GM19372 (cell line): ENCODE measurements at regions not wholly inside any gene's neighbourhood (a gene's known extent, or its start where the extent isn't known, plus 50 kb on each side); places are given as distances from the start of the nearest gene placed in this dataset.

Experiments
- ATAC-seq: cut with Tn5 transposase; IDR thresholded peaks from one replicate; pipeline ENCODE4 v1.9.1; 2021; ENCODE audit warnings: mild to moderate bottlenecking, low read depth, moderate library complexity; ENCODE audit not compliant: unreplicated experiment

DNA sequence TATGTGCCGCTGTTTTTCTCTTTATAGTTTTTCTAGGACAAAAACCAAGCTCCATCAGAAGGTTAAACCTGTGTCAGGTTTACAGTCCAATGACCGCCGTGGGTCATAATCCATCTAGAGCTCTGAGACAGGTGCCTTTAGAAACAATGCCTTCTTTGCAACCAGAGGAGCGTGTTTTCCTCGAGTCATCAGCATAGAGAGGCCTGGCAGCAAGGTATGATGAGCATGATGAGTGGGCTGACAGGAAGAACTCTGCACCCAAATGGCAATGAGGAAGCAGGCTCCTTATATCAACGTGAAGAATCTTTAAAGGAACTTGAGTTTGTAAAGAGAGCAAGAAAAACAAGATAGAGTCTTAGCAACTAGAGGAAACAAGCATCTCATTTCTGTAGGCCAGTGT lies 60.5 kb upstream of the NUDT4 start:
- ATAC-seq, result no peak

DNA sequence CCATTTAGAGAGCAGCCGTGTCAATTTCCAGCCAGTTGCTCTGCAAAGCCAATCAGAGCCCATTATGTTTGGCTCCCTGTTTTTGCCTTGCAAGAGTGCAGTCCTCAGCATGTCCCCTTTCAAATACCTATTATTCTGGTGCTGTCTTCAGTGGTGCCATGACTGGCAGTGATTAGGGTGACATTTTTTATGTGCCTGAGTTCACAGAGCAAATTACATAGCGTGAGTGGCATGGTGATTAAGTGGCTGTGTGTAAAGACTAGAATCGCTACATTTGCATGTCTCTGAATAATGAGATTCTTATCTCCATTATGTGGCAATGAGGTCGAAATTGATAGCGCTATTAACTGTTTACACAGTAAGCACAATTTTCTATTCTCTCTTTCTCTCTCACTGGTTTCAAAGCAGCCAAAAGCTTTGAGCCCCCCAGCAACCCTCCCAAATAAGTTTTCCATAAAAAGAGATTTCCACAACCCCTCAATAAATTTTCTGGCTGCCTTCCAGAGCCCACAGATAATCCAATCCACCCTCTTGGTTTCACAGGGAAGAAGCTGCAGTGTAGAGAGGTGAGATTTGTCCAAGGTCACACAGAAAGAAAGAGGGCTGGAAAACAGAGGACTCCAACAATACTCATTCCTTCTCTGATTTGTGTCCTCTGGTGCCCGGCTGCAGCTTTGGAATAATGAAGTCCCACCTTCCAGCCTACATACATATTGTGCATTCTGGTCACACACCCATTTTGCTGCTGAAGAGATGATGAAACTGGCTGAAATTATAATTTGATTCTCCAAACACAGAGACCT lies 58.8 kb upstream of the NUDT4 start:
- ATAC-seq, result no peak

DNA sequence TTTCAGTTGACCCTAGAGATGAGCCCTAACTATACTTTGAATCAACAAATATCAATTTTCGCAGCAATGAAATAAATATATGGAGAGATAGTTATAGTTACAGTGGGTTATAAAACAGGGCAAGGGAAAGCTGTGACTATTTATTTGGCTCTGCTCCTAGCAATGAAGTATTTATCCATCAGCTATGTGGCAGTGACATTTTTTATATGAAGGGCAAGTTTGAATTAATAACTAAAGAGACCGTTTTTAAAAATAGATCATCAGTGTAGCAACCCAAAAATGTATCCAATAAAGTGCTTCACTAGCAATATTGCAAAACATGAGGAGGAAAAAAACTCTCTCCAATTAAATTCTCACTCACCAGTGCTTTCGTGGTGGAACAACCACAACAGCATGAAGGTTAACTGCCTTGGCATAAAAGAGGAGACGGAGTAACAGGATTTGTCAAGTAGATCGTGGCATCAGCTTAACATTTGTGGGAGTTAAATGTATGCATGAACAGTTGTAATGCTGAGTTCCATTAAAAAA lies 58.1 kb upstream of the NUDT4 start:
- ATAC-seq, result no peak

DNA sequence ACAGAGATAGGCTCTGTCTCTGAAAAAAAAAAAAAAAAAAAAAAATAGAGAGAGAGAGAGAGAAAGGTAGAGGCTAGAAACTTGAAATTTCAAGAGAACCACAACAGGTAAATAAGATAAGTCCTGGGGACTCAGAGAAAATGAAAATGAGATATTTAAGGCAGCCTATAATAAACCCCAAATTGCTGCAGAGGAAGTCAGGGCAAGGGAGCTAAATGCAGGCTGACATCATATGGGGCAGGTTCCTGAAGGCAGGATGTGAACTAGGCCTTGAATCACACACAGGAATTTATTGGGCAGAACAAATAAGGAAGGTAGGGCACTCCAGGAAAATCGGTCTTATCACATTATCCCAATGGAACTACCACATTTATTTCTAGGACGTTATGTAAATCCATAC lies 54.9 kb upstream of the NUDT4 start:
- ATAC-seq, result no peak

DNA sequence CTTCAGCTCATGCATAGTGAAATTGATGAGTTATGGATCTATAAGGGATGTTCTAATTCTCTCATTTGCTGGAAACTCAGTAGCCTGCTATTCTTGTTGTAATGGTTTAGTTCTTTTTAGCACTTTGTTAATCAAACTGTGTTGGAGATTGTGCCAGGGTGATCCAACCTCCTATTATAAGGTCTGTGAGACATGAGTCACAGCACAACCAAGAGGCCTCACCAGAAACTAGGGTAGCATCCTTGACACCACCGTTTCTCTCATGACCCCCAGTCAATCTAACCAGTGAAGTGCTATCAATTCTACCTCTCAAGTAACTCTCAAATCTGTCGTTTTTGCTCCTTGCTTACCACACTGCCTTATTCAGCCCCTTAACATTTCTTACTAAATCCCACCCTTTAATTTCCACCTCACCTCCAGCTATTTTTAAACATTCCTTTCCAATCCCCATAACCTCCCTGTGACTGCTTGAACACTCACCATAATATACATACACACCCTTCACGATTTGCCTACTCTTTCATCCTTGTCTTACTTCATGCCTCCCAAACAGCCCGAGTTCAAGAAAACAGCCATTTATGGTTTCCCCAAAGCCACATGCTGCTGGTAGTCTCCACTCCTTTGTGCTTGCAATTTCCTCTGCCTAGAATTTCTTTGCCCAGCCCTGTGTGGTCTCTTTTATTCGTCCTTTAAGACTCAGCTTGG lies 53.9 kb upstream of the NUDT4 start:
- no peak for ATAC-seq

DNA sequence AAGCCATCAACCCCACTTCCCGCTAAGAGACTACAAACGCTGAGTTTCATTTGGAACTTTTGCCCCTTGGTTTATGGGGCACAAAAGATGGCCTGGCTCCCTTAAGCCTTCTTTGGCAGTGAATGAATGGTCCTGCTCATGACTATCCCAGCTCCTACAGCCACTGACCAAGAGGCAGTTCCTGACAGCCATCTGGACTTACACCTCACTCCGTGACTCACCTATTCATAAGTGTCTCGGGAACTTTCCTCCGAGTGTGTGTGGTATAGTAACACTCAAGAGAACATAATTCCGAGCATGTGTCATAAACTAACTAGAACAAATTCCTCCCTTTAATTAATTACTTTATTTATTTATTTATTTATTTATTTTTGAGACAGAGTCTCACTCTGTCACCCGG lies 51.9 kb upstream of the NUDT4 start:
- ATAC-seq, result no peak
